Ishikawa (cell line): ENCODE measurements at regions not wholly inside any gene's neighbourhood (a gene's known extent, or its start where the extent isn't known, plus 50 kb on each side); places are given as distances from the start of the nearest gene placed in this dataset.

Experiments used
- CEBPB ChIP-seq: IDR thresholded peaks from 2 replicates; pipeline ENCODE4 v1.6.1; 2012
- CREB1 ChIP-seq: IDR thresholded peaks from 2 replicates; pipeline ENCODE4 v1.6.1; 2012; ENCODE audit warnings: low read depth
- EGR1 ChIP-seq: IDR thresholded peaks from 2 replicates; pipeline ENCODE4 v1.6.1; 2012
- EP300 ChIP-seq: IDR thresholded peaks from 2 replicates; pipeline ENCODE4 v1.6.1; 2012; ENCODE audit warnings: borderline replicate concordance
- FOXM1 ChIP-seq: IDR thresholded peaks from 2 replicates; pipeline ENCODE4 v1.6.1; 2012; ENCODE audit warnings: low read depth, borderline replicate concordance
- MAX ChIP-seq: IDR thresholded peaks from 2 replicates; pipeline ENCODE4 v1.6.1; 2012
- NFIC ChIP-seq: IDR thresholded peaks from 2 replicates; pipeline ENCODE4 v1.6.1; 2012
- RAD21 ChIP-seq: IDR thresholded peaks from 2 replicates; pipeline ENCODE4 v1.6.1; 2012; ENCODE audit warnings: low read depth
- REST ChIP-seq: IDR thresholded peaks from 2 replicates; pipeline ENCODE4 v1.6.1; 2012; ENCODE audit warnings: low read depth, mild to moderate bottlenecking
- TAF1 ChIP-seq: IDR thresholded peaks from 2 replicates; pipeline ENCODE4 v1.6.1; 2012; ENCODE audit warnings: low read depth, mild to moderate bottlenecking
- TCF12 ChIP-seq: IDR thresholded peaks from 2 replicates; pipeline ENCODE4 v1.6.1; 2012; ENCODE audit warnings: low read depth
- TEAD4 ChIP-seq: IDR thresholded peaks from 2 replicates; pipeline ENCODE4 v1.6.1; 2012
- USF1 ChIP-seq: IDR thresholded peaks from 2 replicates; pipeline ENCODE4 v1.6.1; 2012
- YY1 ChIP-seq: IDR thresholded peaks from 2 replicates; pipeline ENCODE4 v1.6.1; 2012; ENCODE audit warnings: low read depth
- ZBTB7A ChIP-seq: IDR thresholded peaks from 2 replicates; pipeline ENCODE4 v1.6.1; 2012; ENCODE audit warnings: low read depth

- TF ChIP-seq CEBPB (no peak), CREB1 (no peak), TCF12 (no peak), TAF1 (no peak), ZBTB7A (no peak), EGR1 (no peak), TEAD4 (no peak), NFIC (no peak), USF1 (no peak), MAX (no peak), YY1 (no peak), REST (no peak), EP300 (no peak), RAD21 (no peak), FOXM1 (no peak)
These were observed 616.6 kb downstream of the FGF9 start for GRCh38 chr13:22287343-22287920.

GRCh38 chr13:22288496-22288895, 617.6 kb downstream of the FGF9 start:
- TF ChIP-seq YY1, result no peak
- TF ChIP-seq USF1, result no peak
- no peak for TF ChIP-seq FOXM1
- no peak for TF ChIP-seq RAD21
- no peak for TF ChIP-seq TEAD4
- TF ChIP-seq EP300, result no peak

GRCh38 chr13:22289711-22290110, 618.8 kb downstream of the FGF9 start:
- TF ChIP-seq TEAD4, result no peak
- no peak for TF ChIP-seq EGR1

- TF ChIP-seq NFIC (no peak), YY1 (no peak), REST (no peak), ZBTB7A (no peak), TCF12 (no peak), TEAD4 (no peak), MAX (no peak), TAF1 (no peak), FOXM1 (no peak), CEBPB (no peak), EP300 (no peak), CREB1 (no peak), USF1 (no peak), EGR1 (no peak), RAD21 (no peak)
These were observed 627.7 kb downstream of the FGF9 start for GRCh38 chr13:22298530-22298929.

- no peak for TF ChIP-seq ZBTB7A
- no peak for TF ChIP-seq CREB1
- TF ChIP-seq TAF1, result no peak
- TF ChIP-seq TEAD4, result no peak
- no peak for TF ChIP-seq NFIC
- no peak for TF ChIP-seq CEBPB
- TF ChIP-seq REST, result no peak
- TF ChIP-seq EGR1, result no peak
- no peak for TF ChIP-seq MAX
- TF ChIP-seq EP300, result no peak
- TF ChIP-seq RAD21, result no peak
- TF ChIP-seq USF1, result no peak
- TF ChIP-seq TCF12, result no peak
- TF ChIP-seq FOXM1, result no peak
- no peak for TF ChIP-seq YY1
These were observed 641.0 kb downstream of the FGF9 start for GRCh38 chr13:22311734-22312404.
